Activated CD8-positive, alpha-beta T cell treated with anti-CD3 and anti-CD28 coated beads for 36 hours (primary cell): ENCODE measurements at regions not wholly inside any gene's neighbourhood (a gene's known extent, or its start where the extent isn't known, plus 50 kb on each side); places are given as distances from the start of the nearest gene placed in this dataset.

Source experiments
- ATAC-seq: fragments of 200-7000 bp; cut with Tn5 transposase; one replicate; pipeline ENCODE4 v1.10.0; 2021; ENCODE audit warnings: mild to moderate bottlenecking, moderate library complexity
- CTCF ChIA-PET: fragments of 350-600 bp; sonication (Branson Sonifier 250); formaldehyde crosslinking; loops from one replicate; lab custom pipeline; 2021; ENCODE audit warnings: antibody characterized with exemption; lab: Charles Lee
- POLR2A ChIA-PET: fragments of 350-600 bp; sonication (Branson Sonifier 250); formaldehyde crosslinking; loops from one replicate; lab custom pipeline; 2021; ENCODE audit warnings: antibody characterized with exemption; lab: Charles Lee
- DNase-seq: peaks from one replicate; pipeline ENCODE4 v3.0.0-alpha.2; 2020
- H3K27ac Mint-ChIP-seq: one replicate; pipeline ENCODE4 v1.8.0; 2021; ENCODE audit warnings: mild to moderate bottlenecking, mixed read lengths
- H3K27me3 Mint-ChIP-seq: one replicate; pipeline ENCODE4 v1.8.0; 2021; ENCODE audit warnings: mixed read lengths
- H3K36me3 Mint-ChIP-seq: one replicate; pipeline ENCODE4 v1.8.0; 2021; ENCODE audit warnings: low read depth, mixed read lengths
- H3K4me1 Mint-ChIP-seq: one replicate; pipeline ENCODE4 v1.8.0; 2021; ENCODE audit warnings: low read depth, mixed read lengths
- H3K4me3 Mint-ChIP-seq: one replicate; pipeline ENCODE4 v1.8.0; 2021; ENCODE audit warnings: mild to moderate bottlenecking, moderate library complexity, mixed read lengths
- H3K9me3 Mint-ChIP-seq: one replicate; pipeline ENCODE4 v1.8.0; 2021; ENCODE audit warnings: mixed read lengths
- CTCF ChIP-seq: fragments of 200-600 bp; IDR thresholded peaks from one replicate; pipeline ENCODE4 v1.8.0; 2022; ENCODE audit warnings: antibody characterized with exemption, mild to moderate bottlenecking
- intact Hi-C: fragments of 100-400 bp; cut with micrococcal nuclease; formaldehyde crosslinking; loops from one replicate; pipeline ENCODE4 v1.10.0; 2022

DNA sequence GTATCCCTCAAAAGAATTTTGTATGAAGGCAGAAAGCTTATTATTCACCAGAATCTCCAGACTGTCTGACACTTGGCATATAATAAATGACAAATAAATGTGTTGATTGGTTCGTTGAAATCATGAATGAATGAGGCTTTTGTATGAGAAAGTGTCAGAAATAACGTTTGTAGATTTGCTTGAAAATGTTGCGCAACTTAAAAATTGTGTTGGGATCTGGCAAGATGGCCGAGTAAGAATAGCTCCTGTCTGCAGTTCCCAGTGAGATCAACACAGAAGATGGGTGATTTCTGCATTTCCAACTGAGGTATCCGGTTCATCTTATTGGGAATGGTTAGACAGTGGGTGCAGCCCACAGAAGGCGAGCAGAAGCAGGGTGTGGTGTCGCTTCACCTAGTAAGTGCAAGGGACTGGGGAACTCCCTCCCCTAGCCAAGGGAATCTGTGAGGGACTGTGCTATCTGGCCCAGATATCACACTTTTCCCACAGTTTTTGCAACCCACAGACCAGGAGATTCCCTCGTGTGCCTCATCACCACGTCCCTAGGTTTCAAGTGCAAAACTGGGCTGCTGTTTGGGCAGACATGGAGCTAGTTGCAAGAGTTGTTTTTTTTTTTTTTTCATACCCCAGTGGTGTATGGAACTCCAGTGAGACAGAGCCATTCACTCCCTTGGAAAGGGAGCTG lies 759.0 kb downstream of the LTN1 start:
- H3K27me3 Mint-ChIP-seq: no peaks in the 10 kb centered on the region
- intact Hi-C loops: no loop called here
- H3K4me1 Mint-ChIP-seq: no peaks in the 10 kb centered on the region
- CTCF ChIA-PET: no interaction called here
- DNase-seq (no peak), ATAC-seq (no peak)
- no peak for TF ChIP-seq CTCF
- no peaks in the 10 kb centered on the region for H3K36me3 Mint-ChIP-seq
- H3K9me3 Mint-ChIP-seq: no peaks in the 10 kb centered on the region
- no peak overlapping the region for H3K4me3 Mint-ChIP-seq
- POLR2A ChIA-PET: no interaction called here
- H3K27ac Mint-ChIP-seq: no peak overlapping the region

GRCh38 chr21:28230559-28230958 lies 762.1 kb downstream of the LTN1 start:
- intact Hi-C loops: no loop called here
- no peaks in the 10 kb centered on the region for H3K9me3 Mint-ChIP-seq
- no peak for DNase-seq
- ChIA-PET POLR2A (no interaction called here), CTCF (no interaction called here)
- no peak overlapping the region for H3K27ac Mint-ChIP-seq
- H3K4me3 Mint-ChIP-seq: no peak overlapping the region
- H3K27me3 Mint-ChIP-seq: no peaks in the 10 kb centered on the region
- no peak for TF ChIP-seq CTCF
- H3K4me1 Mint-ChIP-seq: no peaks in the 10 kb centered on the region
- no peak for ATAC-seq
- H3K36me3 Mint-ChIP-seq: no peaks in the 10 kb centered on the region

DNA sequence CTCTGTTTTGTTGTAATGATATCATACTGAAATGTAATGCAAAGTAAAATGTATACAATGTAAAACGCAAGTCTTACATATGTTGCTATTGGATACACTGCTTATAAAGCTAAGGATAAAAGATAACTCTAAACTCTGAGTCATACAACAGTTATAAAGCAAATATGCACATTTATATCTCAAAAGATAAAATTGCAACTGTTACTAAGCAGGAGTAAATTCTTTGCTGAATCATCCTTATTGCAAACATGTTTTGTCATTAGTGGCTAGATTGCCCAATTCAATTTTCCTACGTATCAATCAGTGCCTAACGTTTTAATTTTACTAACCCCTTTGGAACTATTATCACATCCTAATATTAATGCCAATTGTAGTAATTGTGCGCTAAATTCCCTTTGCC lies 762.9 kb downstream of the LTN1 start:
- no peaks in the 10 kb centered on the region for H3K9me3 Mint-ChIP-seq
- CTCF ChIA-PET: no interaction called here
- TF ChIP-seq CTCF: no peak
- no peak overlapping the region for H3K27ac Mint-ChIP-seq
- intact Hi-C loops: no loop called here
- no peaks in the 10 kb centered on the region for H3K27me3 Mint-ChIP-seq
- no peak for DNase-seq
- no peaks in the 10 kb centered on the region for H3K36me3 Mint-ChIP-seq
- H3K4me1 Mint-ChIP-seq: no peaks in the 10 kb centered on the region
- no peak overlapping the region for H3K4me3 Mint-ChIP-seq
- POLR2A ChIA-PET: no interaction called here
- ATAC-seq: no peak

GRCh38 chr21:28228636-28228995 lies 764.1 kb downstream of the LTN1 start:
- ATAC-seq: no peak
- no peaks in the 10 kb centered on the region for H3K36me3 Mint-ChIP-seq
- no peaks in the 10 kb centered on the region for H3K4me1 Mint-ChIP-seq
- intact Hi-C loops: no loop called here
- DNase-seq: no peak
- TF ChIP-seq CTCF: no peak
- H3K27ac Mint-ChIP-seq: no peak overlapping the region
- no peaks in the 10 kb centered on the region for H3K27me3 Mint-ChIP-seq
- H3K9me3 Mint-ChIP-seq: no peaks in the 10 kb centered on the region
- ChIA-PET POLR2A (no interaction called here), CTCF (no interaction called here)
- H3K4me3 Mint-ChIP-seq: no peak overlapping the region

DNA sequence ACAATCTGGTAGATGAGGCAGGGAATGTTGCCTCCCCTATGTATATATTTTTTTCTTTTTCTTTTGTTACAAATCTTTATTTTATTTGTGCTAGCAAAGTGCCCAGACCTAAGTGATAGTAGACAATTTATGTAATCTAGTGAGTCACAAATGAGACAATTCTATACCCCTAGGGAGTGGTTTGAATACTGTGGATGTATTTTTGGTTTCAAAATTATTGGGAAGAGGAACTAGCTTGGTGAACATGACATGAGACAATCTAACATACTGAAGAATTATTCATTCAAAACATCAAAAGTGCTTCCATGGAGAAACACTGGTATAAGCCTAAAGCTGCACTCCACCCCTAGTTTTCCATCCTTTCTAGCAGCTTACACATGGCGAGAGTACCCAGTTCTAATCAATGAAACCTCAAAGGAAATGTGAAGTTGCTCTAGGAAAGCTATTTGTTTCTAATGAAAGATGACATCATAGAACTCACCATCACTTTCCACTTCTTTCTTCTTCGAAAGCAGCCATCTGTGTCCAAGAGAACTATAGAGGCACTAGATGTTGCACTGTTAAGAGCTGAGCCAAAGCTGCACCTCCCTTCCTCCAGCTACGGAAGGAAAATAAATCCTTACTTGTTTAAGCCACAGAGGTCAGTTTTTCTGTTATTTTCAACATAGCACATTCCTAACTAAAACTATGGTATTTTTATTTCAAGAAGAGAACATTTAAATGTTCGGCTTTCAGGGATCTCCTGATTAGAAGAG lies 764.6 kb downstream of the LTN1 start:
- H3K27ac Mint-ChIP-seq: no peak overlapping the region
- TF ChIP-seq CTCF: no peak
- intact Hi-C loops: no loop called here
- H3K27me3 Mint-ChIP-seq: no peaks in the 10 kb centered on the region
- no peaks in the 10 kb centered on the region for H3K36me3 Mint-ChIP-seq
- POLR2A ChIA-PET: no interaction called here
- no peak overlapping the region for H3K4me3 Mint-ChIP-seq
- CTCF ChIA-PET: no interaction called here
- H3K4me1 Mint-ChIP-seq: no peaks in the 10 kb centered on the region
- ATAC-seq: no peak
- DNase-seq: no peak
- H3K9me3 Mint-ChIP-seq: no peaks in the 10 kb centered on the region
